ENCODE measurements at regions not wholly inside any gene's neighbourhood (a gene's known extent, or its start where the extent isn't known, plus 50 kb on each side); places are given as distances from the start of the nearest gene placed in this dataset.

GRCh38 chr2:225916692-225917091 is 517.2 kb downstream of the NYAP2 start:
- peaks cover 0 to 3% of the 10 kb centered on the region in 2 donors for H3K9me3 ChIP-seq (ENCODE audit: control insufficient read depth in 2 of 2, low read length in 2 of 2)
- no peaks in the 10 kb centered on the region for H3K4me1 ChIP-seq (ENCODE audit: control insufficient read depth, insufficient read depth, low read length)
- H3K27me3 ChIP-seq (ENCODE audit: control insufficient read depth in 1 of 2, insufficient read depth in 2 of 2, low read length in 2 of 2), result no peaks in the 10 kb centered on the region
- no peak overlapping the region for H3K27ac ChIP-seq (ENCODE audit: low read length)
- no peak overlapping the region for H3K4me3 ChIP-seq (ENCODE audit: low read length in 2 of 2)
- H3K36me3 ChIP-seq (ENCODE audit: control insufficient read depth in 2 of 2, insufficient read depth in 2 of 2, low read length in 2 of 2), result no peaks in the 10 kb centered on the region
- H3K9ac ChIP-seq (ENCODE audit: low read length in 2 of 2), result no peak overlapping the region

DNA sequence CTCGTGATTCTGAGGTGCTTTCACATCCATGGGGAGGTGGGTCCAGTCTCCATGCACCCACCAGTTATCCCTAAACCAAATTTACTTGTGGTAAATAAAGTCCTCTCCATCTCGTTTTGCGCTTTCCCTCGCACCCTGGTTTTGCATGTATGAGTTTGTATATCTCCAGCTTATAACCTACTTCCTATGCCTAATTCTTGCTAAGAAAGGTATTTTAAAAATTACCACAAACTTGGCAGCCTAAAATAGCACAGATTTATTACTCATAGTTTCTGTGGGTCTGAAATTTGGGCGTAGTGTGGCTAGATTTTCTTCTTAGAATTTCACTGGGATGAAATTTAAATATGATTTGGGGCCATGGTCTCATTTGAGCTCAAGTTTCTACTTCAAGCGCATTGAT is 511.5 kb downstream of the NYAP2 start:
- Histone ChIP-seq H3K9ac (ENCODE audit: low read length in 2 of 2) (no peak overlapping the region), H3K36me3 (ENCODE audit: control insufficient read depth in 2 of 2, insufficient read depth in 2 of 2, low read length in 2 of 2) (no peaks in the 10 kb centered on the region), H3K4me3 (ENCODE audit: low read length in 2 of 2) (no peak overlapping the region), H3K4me1 (ENCODE audit: control insufficient read depth, insufficient read depth, low read length) (no peaks in the 10 kb centered on the region), H3K27me3 (ENCODE audit: control insufficient read depth in 1 of 2, insufficient read depth in 2 of 2, low read length in 2 of 2) (no peaks in the 10 kb centered on the region), H3K9me3 (ENCODE audit: control insufficient read depth in 2 of 2, low read length in 2 of 2) (no peaks in the 10 kb centered on the region), H3K27ac (ENCODE audit: low read length) (no peak overlapping the region)

DNA sequence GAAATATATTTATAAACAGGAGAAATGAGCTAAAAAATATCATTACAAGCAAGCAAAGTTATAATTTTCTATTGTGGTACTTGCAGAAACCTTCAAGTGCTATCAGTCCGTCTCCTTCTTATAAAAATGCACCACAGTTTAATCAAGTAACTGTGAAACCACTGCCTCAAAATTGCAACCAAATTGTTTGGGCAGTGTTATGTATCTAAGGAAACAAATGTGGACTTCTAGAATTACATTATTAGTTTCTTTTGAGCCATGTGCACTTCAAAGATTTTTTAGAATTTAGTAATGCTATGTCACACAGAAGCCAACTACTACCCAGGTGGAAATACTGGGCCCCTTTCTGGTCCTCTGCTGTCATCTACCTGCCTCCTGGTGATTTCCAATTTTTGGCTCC is 495.6 kb downstream of the NYAP2 start:
- Histone ChIP-seq H3K9me3 (ENCODE audit: control insufficient read depth in 2 of 2, low read length in 2 of 2) (no peaks in the 10 kb centered on the region), H3K4me1 (ENCODE audit: control insufficient read depth, insufficient read depth, low read length) (peaks cover 3% of the 10 kb centered on the region), H3K4me3 (ENCODE audit: low read length in 2 of 2) (no peak overlapping the region), H3K27me3 (ENCODE audit: control insufficient read depth in 1 of 2, insufficient read depth in 2 of 2, low read length in 2 of 2) (no peaks in the 10 kb centered on the region), H3K9ac (ENCODE audit: low read length in 2 of 2) (no peak overlapping the region), H3K27ac (ENCODE audit: low read length) (no peak overlapping the region), H3K36me3 (ENCODE audit: control insufficient read depth in 2 of 2, insufficient read depth in 2 of 2, low read length in 2 of 2) (no peaks in the 10 kb centered on the region)

GRCh38 chr2:225894236-225894980 is 494.9 kb downstream of the NYAP2 start:
- Histone ChIP-seq H3K27ac (ENCODE audit: low read length) (no peak overlapping the region), H3K36me3 (ENCODE audit: control insufficient read depth in 2 of 2, insufficient read depth in 2 of 2, low read length in 2 of 2) (no peaks in the 10 kb centered on the region), H3K4me1 (ENCODE audit: control insufficient read depth, insufficient read depth, low read length) (peaks cover 3% of the 10 kb centered on the region), H3K9me3 (ENCODE audit: control insufficient read depth in 2 of 2, low read length in 2 of 2) (no peaks in the 10 kb centered on the region), H3K27me3 (ENCODE audit: control insufficient read depth in 1 of 2, insufficient read depth in 2 of 2, low read length in 2 of 2) (no peaks in the 10 kb centered on the region), H3K4me3 (ENCODE audit: low read length in 2 of 2) (no peak overlapping the region), H3K9ac (ENCODE audit: low read length in 2 of 2) (no peak overlapping the region)

GRCh38 chr2:225893151-225893550 is 493.6 kb downstream of the NYAP2 start:
- no peaks in the 10 kb centered on the region for H3K9me3 ChIP-seq (ENCODE audit: control insufficient read depth in 2 of 2, low read length in 2 of 2)
- no peak overlapping the region for H3K4me3 ChIP-seq (ENCODE audit: low read length in 2 of 2)
- no peaks in the 10 kb centered on the region for H3K27me3 ChIP-seq (ENCODE audit: control insufficient read depth in 1 of 2, insufficient read depth in 2 of 2, low read length in 2 of 2)
- no peak overlapping the region for H3K27ac ChIP-seq (ENCODE audit: low read length)
- H3K4me1 ChIP-seq (ENCODE audit: control insufficient read depth, insufficient read depth, low read length), result peaks cover 3% of the 10 kb centered on the region
- no peaks in the 10 kb centered on the region for H3K36me3 ChIP-seq (ENCODE audit: control insufficient read depth in 2 of 2, insufficient read depth in 2 of 2, low read length in 2 of 2)
- no peak overlapping the region for H3K9ac ChIP-seq (ENCODE audit: low read length in 2 of 2)

DNA sequence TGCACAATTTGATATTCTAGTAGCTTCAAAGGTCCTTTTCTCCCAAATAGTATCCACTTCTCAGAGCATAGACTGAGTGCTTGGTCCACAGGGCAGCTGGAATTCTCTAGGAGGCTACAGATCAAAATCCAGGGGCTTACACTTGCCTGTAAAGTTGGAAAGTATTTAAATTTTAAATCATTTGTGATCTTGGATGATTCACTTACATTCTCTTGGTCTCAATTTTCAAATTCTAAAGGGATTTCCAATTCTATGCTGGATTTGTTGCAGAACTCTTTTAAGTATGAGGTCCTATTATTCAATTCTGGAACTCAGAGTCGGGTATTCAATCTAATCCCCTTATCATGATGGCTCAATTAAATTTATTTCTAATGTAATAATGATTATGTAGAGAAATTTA is 492.3 kb downstream of the NYAP2 start:
- Histone ChIP-seq H3K27ac (ENCODE audit: low read length) (no peak overlapping the region), H3K27me3 (ENCODE audit: control insufficient read depth in 1 of 2, insufficient read depth in 2 of 2, low read length in 2 of 2) (no peaks in the 10 kb centered on the region), H3K4me1 (ENCODE audit: control insufficient read depth, insufficient read depth, low read length) (peaks cover 3% of the 10 kb centered on the region), H3K9ac (ENCODE audit: low read length in 2 of 2) (no peak overlapping the region), H3K36me3 (ENCODE audit: control insufficient read depth in 2 of 2, insufficient read depth in 2 of 2, low read length in 2 of 2) (no peaks in the 10 kb centered on the region), H3K4me3 (ENCODE audit: low read length in 2 of 2) (no peak overlapping the region), H3K9me3 (ENCODE audit: control insufficient read depth in 2 of 2, low read length in 2 of 2) (no peaks in the 10 kb centered on the region)

- Histone ChIP-seq H3K9me3 (ENCODE audit: control insufficient read depth in 2 of 2, low read length in 2 of 2) (no peaks in the 10 kb centered on the region), H3K27me3 (ENCODE audit: control insufficient read depth in 1 of 2, insufficient read depth in 2 of 2, low read length in 2 of 2) (no peaks in the 10 kb centered on the region), H3K36me3 (ENCODE audit: control insufficient read depth in 2 of 2, insufficient read depth in 2 of 2, low read length in 2 of 2) (no peaks in the 10 kb centered on the region), H3K27ac (ENCODE audit: low read length) (no peak overlapping the region), H3K9ac (ENCODE audit: low read length in 2 of 2) (no peak overlapping the region), H3K4me3 (ENCODE audit: low read length in 2 of 2) (no peak overlapping the region), H3K4me1 (ENCODE audit: control insufficient read depth, insufficient read depth, low read length) (peaks cover 3% of the 10 kb centered on the region)
These were observed 491.5 kb downstream of the NYAP2 start for GRCh38 chr2:225891013-225891412.

GRCh38 chr2:225889452-225889851 is 489.9 kb downstream of the NYAP2 start:
- no peak overlapping the region for H3K27ac ChIP-seq (ENCODE audit: low read length)
- no peak overlapping the region for H3K4me3 ChIP-seq (ENCODE audit: low read length in 2 of 2)

GRCh38 chr2:225867071-225867470 is 467.6 kb downstream of the NYAP2 start:
- Histone ChIP-seq H3K4me3 (ENCODE audit: low read length in 2 of 2) (no peak overlapping the region), H3K27ac (ENCODE audit: low read length) (no peak overlapping the region), H3K4me1 (ENCODE audit: control insufficient read depth, insufficient read depth, low read length) (no peaks in the 10 kb centered on the region), H3K27me3 (ENCODE audit: control insufficient read depth in 1 of 2, insufficient read depth in 2 of 2, low read length in 2 of 2) (no peaks in the 10 kb centered on the region), H3K9ac (ENCODE audit: low read length in 2 of 2) (no peak overlapping the region), H3K9me3 (ENCODE audit: control insufficient read depth in 2 of 2, low read length in 2 of 2) (no peaks in the 10 kb centered on the region), H3K36me3 (ENCODE audit: control insufficient read depth in 2 of 2, insufficient read depth in 2 of 2, low read length in 2 of 2) (no peaks in the 10 kb centered on the region)

More at GRCh38 chr2:225889452-225889851, 489.9 kb downstream of the NYAP2 start:
- H3K9me3 ChIP-seq (ENCODE audit: control insufficient read depth in 2 of 2, low read length in 2 of 2), result no peaks in the 10 kb centered on the region
- no peak overlapping the region for H3K9ac ChIP-seq (ENCODE audit: low read length in 2 of 2)
- H3K27me3 ChIP-seq (ENCODE audit: control insufficient read depth in 1 of 2, insufficient read depth in 2 of 2, low read length in 2 of 2), result no peaks in the 10 kb centered on the region
- no peaks in the 10 kb centered on the region for H3K36me3 ChIP-seq (ENCODE audit: control insufficient read depth in 2 of 2, insufficient read depth in 2 of 2, low read length in 2 of 2)
- peaks cover 3% of the 10 kb centered on the region for H3K4me1 ChIP-seq (ENCODE audit: control insufficient read depth, insufficient read depth, low read length)

DNA sequence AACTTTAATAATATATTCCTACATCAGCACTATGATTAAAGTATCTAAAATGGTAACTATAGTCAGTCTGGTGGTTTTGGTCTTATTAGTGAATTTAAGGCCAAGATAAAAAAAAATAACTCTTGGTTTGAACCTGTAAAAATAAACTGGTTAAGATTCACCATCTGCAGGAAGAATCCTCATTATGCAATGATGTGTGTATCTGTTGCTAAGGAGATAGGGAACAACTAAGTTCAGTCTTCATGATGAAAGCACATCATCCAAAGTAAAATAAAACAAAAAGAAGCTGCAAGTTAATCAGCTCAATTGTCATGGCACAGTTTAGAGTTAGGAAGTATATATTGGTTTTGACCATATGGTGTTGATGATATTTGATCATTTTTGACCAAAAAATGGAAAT is 466.0 kb downstream of the NYAP2 start:
- no peaks in the 10 kb centered on the region for H3K4me1 ChIP-seq (ENCODE audit: control insufficient read depth, insufficient read depth, low read length)
- H3K4me3 ChIP-seq (ENCODE audit: low read length in 2 of 2), result no peak overlapping the region
- no peaks in the 10 kb centered on the region for H3K9me3 ChIP-seq (ENCODE audit: control insufficient read depth in 2 of 2, low read length in 2 of 2)
- no peaks in the 10 kb centered on the region for H3K36me3 ChIP-seq (ENCODE audit: control insufficient read depth in 2 of 2, insufficient read depth in 2 of 2, low read length in 2 of 2)
- no peak overlapping the region for H3K27ac ChIP-seq (ENCODE audit: low read length)
- H3K9ac ChIP-seq (ENCODE audit: low read length in 2 of 2), result no peak overlapping the region
- no peaks in the 10 kb centered on the region for H3K27me3 ChIP-seq (ENCODE audit: control insufficient read depth in 1 of 2, insufficient read depth in 2 of 2, low read length in 2 of 2)

GRCh38 chr2:225864394-225864793 is 464.9 kb downstream of the NYAP2 start:
- Histone ChIP-seq H3K4me1 (ENCODE audit: control insufficient read depth, insufficient read depth, low read length) (no peaks in the 10 kb centered on the region), H3K27ac (ENCODE audit: low read length) (no peak overlapping the region), H3K9me3 (ENCODE audit: control insufficient read depth in 2 of 2, low read length in 2 of 2) (no peaks in the 10 kb centered on the region), H3K4me3 (ENCODE audit: low read length in 2 of 2) (no peak overlapping the region), H3K27me3 (ENCODE audit: control insufficient read depth in 1 of 2, insufficient read depth in 2 of 2, low read length in 2 of 2) (no peaks in the 10 kb centered on the region), H3K9ac (ENCODE audit: low read length in 2 of 2) (no peak overlapping the region), H3K36me3 (ENCODE audit: control insufficient read depth in 2 of 2, insufficient read depth in 2 of 2, low read length in 2 of 2) (no peaks in the 10 kb centered on the region)
